Endometrium (tissue), 2 donors: ENCODE measurements at regions not wholly inside any gene's neighbourhood (a gene's known extent, or its start where the extent isn't known, plus 50 kb on each side); places are given as distances from the start of the nearest gene placed in this dataset.

Experiments used
- FAIRE-seq: peaks from 2 replicates; lab custom pipeline; 2012; peaks lifted over from hg19 to GRCh38; lab: Jason Lieb, UNC
- donor health status: control.
- donor health status: control.

DNA sequence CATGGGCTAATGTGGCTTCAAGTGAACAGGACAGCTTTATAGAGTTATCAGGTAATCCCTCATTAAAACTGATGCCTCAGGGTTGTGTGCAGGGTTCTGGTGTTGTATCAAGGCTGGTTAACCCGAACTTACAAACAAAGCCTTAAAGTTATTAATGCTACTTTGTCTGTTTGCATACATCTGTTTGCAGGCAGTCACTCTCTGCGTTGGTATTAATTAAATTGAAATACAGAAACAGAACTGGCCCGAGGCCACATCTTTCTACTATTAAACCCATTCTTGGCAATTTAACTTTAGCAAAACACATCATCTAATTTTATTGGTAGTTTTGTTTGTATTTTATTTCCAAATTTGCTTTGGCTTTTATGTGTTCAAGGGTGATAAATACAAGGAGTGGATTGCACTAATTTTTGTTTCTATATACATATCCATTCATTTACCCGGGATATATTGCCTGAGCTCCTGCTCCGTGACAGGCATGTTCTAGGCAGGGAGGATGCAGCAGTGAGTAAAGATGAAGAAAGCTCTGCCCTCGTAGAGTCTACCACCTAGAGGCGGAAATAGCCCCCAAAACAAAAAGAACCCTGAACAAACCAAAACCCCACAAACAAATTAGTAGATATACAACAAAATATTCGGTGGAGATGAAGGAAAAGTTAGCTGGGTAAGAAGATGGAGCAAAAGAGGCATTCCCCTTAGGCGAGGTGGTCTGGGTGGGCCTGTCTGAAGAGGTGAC, 164.2 kb downstream of the MACROH2A1 start:
- peak; percentile 66 for FAIRE-seq

DNA sequence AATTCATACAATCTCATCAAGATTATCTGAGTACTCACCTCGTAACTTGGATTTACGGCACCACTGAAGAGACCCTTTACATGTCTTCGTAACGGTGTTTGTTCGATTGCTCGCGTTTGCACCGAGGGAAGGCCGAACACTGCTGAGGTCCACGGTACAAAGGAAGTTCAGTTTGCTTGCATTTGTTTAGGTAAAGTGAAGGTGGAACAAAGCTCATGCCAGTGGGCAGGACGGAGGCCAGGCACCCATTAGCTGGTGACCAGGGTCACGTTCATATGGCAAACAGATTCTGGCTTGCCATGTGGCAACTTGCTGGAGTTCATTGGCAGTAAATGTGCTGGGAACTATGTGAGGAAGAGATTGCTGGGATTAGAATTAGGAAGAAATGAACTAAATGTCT, 164.8 kb downstream of the MACROH2A1 start:
- FAIRE-seq: no peak

DNA sequence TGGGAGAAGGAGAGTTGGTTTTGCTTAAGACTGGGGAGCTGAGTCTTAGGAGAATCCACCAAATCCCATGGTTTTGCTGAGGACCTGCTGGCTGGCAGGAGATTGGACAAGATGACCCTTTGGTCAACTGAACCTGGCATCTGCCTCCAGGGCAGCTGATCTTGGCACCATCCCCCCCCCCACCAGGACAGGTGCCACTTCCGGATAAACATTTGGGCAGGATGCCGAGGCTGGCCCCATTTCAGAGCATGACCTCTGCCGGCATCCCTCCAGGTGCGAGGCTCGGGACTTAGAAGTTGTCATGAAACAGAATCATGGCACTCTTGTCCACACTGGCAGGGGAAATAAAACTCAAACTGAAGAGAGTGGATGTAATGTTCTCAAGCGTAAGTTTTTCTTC, 165.6 kb downstream of the MACROH2A1 start:
- FAIRE-seq: no peak

DNA sequence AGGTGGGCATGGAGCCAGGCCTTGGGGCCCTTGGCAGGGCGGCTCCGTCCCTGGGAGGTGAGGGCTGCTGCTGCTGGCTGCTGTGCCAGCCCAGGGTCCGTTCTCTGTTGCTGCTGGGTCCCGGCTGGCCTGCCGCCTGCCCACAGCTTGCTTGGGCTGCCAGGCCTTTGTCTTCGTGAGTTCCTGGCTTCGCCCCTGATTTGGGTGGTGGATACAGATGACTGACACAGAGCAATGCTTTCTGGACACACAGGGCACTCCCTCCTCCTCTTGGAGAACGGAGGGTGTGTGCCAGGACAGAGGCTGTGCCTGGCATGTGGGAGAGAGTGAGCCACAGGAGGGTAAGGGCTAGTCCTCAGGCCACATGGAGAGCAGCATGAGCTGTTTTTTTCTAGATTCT, 166.1 kb downstream of the MACROH2A1 start:
- no peak for FAIRE-seq

DNA sequence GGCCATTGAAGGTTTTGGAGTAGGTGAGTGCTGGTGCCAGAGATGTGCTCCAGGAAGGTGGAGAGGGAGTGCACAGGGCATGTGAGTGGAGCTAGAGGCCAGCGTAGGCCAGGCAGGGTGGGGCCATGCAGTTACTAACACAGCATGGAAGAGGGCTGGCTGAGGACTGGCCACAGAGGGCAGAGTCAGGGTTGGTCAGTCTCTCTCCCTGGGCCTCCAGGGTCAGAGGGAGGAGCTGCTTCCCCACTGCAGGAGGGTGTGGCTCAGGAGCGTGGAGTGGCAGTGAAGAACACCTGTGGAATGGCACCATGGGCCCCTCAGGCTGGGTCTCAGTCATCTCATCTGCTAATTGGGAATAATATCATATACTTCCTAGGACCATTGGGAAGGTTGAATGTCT, 167.7 kb downstream of the MACROH2A1 start:
- no peak for FAIRE-seq

DNA sequence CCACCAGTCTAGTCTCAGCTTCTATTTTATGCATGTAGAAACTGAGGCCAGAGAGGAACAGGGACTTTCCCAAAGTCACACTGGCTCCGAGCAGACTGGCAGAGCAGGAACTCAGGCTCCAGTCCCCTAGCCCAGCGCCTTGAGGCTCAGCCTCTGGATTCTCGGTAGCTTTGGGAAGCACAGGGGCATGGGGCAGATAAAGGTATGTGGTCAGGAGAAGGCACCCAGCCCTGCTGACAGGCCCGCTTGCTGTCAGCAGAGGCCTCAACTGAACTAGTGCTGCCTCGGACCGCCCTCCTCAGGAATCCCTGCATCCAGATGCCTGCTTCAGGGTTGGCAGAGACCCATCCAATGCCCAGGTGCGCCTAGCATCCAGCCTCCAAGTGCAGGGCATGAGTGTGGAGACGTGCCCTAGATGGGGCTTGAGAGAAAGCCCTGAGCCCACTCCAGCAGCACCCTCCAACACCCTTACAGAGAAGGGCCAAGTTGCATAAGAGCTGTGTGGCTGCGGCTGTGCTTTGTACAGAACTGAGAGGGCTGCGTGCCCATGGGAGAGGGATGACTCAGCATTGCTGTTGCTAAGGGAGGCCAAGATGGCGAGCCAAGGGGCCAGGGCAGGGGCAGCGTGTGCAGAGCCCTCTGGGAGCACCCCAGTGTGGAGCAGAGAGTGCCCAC, 168.6 kb downstream of the MACROH2A1 start:
- FAIRE-seq: no peak

DNA sequence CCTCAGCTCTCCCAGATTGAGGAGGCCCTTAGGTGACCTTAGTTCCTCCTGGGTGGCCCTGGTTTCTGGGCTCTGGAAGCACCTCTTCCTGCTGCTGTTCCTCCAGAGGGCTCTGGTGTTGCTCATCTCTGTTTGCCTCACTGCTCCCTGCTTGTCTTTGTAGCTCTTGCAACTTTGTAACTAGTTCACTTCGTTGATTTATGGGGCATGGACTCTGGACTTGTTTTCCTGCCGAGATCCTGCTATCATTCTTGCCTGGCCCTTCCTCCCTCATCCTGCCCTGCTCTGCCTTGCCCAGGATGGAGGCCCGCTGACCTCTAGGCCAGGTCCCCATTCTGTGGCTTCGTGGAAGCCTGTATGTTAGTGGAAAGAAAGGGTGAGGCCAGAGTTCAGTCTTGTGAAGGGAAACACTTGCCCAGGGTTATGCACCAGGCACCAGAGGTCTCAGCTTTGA, 169.3 kb downstream of the MACROH2A1 start:
- no peak for FAIRE-seq

DNA sequence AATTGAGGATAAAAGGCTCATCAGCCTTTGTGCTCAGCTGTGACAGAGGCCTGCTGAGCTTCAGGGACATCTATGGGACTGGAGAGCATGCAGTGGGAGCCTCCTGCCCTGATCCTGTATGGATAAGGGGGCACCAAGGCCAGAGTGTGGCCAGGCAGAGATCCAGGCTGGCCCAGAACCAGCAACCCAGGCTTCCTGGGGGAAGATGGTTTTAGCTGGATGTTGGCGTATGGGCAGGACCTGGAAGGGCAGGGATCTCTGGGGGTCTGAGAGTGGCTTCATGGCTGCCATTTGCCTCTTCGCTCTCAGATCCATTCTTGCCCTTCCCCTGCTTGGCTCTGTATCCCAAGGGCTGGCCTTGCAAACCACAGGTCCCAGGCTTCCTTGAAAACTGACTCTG, 169.9 kb downstream of the MACROH2A1 start:
- FAIRE-seq: no peak

DNA sequence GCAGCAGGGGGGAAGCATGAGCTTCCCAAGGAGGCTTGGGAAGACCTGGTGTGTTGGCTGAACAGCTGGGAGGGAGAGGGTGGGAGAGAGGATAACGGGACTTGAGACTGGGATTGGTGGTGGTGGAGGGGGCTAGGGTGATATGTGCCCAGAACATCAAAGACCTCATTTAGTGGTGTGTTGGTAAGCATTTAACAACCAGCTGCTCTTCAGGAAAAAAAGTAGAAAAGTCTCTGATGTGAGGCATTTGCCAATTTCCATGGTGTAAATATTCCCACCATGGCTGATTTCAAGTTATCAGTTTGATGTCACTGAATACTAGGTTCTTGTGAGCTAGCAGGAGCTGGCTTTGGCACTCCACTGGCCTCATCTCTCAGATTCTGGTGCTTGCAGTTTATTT, 170.8 kb downstream of the MACROH2A1 start:
- no peak for FAIRE-seq

DNA sequence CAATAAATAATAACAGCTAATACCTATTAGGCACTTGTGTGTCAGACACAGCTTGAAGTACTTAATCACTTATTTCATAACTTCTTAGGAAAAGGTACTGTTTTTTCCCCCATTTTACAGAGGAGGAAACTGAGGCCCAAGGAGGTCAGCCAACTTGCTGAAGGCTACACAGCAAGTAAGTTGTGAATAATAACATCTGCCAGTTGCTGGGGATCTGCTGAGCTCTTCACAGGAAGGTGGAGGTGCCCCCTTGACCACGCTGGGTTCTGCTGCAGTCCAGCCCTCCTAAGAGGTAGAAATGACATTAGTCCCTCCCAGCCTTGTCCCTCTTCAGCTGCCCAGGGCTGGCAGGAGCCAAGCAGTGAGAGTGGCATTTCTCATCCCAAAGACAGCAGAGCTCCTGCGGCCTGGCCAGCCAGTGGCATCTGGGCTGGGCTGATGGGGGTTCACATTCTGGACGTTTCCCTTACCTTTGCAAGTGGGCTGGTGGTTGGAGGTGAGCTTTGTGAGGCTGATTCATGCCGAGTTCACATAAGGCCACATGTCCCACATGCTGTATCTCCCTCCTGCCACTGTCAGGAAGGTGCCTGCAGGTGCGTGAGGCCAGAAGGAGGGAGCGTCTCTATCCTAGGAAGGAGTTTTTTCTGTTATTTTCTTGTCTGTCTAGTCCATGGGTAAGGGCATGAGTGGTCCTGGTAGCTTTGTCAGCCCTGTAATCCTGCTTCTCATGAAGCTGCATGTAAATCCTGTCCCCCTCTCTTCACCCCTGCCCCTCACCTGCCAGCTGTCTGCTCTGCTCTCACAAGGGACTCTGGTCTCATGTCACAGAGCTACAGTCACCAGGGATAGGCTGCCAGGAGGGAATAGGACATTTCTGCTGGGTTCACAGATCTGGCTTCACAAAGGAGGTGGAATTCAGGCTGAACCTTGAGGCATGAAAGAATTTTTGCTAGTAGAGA, 171.7 kb downstream of the MACROH2A1 start:
- FAIRE-seq: no peak

DNA sequence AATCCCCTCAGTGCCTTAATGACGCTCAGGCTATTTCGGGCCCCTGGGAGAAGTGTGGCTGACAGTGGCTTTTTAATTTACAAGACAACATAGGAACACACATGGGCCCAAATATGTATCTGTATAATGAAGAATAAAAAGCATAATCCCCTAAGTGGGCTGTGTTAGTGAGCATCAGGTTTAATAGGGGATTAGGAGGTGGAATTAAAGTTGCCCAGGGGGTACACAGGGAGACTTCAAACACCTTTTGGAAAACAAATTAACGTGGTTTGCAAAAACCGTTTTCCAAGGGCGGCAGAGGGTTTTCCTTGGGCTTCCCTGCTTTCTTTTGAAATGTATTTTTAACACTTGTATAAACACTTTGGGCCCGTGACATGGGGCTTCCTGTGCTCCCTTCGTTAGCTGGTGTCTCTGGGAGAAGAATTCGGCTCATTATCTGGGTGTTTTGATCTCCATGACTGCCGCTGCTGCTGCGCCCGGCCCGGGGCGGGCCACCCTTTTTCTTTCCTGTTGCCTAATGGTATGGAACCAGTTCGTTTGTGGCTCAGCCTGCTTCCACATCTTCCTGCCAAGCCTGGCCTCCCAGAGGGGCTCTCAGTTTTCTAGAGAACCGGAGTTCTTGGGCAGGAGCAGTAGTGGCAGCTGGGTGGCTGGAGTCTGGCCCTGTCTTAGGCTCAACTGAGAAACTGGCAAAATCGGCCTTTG, 173.0 kb downstream of the MACROH2A1 start:
- no peak for FAIRE-seq

DNA sequence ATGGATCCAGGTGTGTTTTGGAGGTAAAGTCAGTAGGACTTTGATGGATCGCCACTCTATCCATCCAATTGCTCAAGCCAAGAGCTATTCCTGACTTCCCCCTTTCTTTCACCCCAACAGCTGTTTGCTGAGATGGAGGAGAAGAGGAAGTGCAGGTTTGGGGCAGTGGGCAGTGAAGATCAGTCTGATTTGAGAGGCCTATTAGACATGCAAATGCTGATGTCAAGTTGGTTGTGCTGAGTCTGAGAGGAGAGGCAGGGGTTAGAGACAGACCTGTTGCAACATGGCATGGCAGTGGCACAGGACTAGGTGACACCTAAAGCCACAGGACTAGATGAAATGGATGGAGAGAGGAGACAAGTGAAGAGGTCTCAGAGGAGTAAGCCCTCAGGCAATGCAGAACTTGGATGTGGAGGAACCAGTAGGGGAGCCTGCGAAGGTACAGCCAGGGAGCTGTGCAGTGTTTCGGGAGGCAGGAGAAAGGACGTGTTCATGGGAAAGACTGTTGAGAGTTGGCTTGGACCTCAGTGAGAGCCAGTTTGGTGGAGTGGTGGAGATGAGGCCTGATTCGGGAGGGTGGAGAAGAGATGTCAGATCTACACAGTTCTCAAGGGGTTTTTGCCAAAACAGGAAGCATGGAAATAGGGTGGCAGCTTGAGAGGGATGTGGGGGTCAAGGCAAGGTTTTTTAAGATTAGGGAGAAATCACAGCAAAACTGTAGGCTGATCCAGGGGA, 175.0 kb downstream of the MACROH2A1 start:
- no peak for FAIRE-seq

DNA sequence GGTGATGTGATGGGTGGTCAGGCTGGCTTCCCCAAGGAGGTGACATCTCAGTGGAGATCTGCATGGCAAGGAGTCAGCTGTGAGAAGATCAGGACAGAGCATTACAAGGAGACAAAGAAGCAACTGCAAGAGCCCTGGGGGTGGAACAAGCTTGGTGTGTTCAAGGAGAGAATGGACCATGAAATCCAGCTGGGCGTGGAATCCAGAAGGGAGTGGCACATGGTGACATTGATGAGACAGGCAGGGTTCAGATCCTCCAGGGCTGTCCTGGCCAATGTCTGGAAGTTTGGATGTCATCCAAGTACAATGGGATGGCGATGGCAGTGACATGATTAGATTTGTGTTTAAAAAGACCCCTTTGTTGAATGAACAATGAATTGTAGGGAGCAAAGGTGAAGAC, 175.6 kb downstream of the MACROH2A1 start:
- no peak for FAIRE-seq

DNA sequence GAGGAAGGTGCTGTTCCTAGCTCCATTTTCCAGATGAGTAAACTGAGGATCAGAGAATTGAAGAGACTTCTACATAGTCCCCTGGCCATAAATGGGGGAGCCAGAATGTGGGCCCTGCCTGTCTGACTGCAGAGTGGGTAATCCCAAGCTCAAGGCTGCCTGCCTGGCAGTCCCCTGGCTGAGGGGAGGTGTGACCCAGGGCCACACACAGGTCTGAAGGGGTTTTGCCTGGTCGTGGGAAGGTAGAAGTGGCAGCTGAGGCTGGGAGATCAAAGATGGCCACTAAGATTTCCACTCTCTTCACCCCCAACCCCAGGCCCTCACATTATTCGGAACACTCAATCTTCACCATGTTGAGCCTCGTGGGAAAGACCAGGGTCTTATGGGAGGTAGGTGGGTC, 176.3 kb downstream of the MACROH2A1 start:
- FAIRE-seq: no peak

DNA sequence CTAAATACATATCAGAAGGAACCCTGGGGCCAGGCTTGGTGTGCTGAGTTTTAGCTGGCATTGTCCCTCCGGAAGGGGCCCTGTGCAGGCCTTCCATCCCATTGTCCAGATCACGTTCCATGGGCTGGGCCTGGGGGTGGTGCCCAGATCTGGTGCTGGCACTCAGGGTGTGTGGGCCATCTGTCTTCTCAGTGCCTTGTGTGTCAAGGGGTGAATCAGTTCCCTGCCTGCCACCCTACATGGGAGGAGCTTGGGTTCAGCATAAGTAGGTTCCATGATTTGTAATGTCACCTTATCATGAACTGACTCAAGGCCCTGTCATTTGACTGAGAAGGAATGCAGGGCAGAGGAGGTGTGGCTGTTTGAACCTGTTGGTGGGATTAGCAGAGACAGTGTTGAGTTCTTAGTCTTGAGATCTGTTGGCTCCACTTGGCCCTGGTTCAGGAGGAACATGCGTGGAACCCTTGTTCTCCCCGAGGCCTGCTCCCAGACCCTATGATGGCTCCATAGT, 176.8 kb downstream of the MACROH2A1 start:
- FAIRE-seq: no peak

DNA sequence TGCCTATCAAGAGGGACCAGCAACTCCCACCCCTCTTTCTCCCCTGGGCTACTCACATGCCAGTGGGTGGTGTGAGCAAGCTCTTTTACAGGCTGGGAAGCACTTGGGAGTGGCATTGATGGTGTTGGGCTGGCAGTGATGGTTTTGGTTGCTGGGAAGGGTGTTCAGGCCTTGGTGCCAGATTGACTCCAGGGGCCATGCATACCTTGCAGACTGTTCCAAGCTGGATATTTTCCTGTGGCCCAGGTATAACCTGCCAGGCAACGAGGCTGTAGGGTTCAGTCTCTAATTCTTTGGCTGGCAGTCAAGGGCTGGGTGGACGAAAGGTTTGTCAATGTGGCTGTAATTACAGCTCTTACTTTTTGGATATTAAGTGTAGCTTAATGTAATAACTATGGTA, 177.3 kb downstream of the MACROH2A1 start:
- no peak for FAIRE-seq

DNA sequence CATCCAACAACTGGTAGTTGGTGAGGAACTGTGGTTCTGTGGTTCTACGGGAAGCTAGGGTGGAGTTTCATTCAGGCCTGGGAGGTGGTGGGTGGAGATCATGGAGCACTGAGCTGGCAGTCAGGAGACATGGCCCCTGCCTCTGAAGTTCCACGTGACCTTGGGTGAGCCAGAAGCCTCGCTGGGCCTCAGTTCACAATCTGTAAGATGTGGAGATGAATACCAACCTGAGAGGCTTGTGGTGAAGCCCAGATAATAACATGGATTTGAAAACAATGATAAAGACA, 177.9 kb downstream of the MACROH2A1 start:
- no peak for FAIRE-seq

DNA sequence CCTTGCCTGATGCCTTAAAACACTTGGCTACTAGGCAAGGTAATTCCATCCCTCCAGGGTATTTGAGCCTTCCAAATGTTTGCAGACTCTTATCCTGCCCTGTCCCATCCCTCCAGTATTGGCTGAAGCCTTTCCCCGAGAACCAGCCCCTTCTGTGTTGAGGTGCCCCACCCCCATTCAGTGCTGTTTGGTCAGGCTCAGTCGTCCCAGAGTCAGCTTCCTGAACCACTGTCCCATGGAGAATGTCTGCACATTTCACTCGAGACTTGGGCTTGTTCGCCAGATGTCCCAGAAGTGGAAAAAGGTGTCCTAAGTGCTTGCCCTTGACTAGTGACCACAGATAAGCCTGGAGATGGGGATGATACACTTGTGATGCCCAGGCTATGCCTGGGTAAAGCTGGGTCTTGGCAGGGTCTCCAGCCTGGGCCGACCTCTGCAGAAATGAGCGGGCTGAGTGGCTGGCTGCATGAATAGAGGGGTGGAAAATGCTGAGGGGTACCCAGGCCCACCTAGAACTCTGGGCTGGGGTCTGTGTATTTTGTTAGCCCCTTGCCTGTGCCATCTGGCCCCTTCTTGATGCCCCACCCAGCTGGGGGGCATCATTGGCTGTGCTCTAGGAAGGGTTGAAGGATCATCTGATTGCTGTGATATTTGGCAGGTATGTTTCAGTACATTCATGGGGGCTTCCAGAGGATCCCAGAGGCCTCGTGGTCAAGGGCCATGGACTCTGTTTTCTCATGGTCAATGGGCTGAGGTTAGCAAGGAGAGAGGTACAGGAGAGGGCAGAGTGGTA, 178.4 kb downstream of the MACROH2A1 start:
- no peak for FAIRE-seq

DNA sequence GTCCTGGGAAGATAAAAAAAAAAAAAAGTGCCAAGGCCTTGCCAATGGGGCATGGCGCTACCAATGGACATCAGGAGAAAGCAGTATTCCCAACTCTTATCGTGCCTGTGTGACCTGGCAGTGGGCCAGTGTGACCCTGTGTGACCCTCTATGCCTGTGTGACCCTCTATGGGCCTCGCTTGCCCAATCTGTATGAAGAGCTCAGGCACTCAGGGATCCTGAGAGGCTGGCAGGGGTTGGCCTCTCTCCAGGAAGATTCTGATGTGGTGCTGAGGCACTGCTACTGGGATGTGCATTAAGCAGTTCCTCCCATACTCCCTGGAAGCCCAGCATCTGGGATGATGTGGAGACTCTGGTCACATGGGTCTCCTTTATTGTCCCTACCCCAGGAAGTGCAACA, 179.2 kb downstream of the MACROH2A1 start:
- no peak for FAIRE-seq

DNA sequence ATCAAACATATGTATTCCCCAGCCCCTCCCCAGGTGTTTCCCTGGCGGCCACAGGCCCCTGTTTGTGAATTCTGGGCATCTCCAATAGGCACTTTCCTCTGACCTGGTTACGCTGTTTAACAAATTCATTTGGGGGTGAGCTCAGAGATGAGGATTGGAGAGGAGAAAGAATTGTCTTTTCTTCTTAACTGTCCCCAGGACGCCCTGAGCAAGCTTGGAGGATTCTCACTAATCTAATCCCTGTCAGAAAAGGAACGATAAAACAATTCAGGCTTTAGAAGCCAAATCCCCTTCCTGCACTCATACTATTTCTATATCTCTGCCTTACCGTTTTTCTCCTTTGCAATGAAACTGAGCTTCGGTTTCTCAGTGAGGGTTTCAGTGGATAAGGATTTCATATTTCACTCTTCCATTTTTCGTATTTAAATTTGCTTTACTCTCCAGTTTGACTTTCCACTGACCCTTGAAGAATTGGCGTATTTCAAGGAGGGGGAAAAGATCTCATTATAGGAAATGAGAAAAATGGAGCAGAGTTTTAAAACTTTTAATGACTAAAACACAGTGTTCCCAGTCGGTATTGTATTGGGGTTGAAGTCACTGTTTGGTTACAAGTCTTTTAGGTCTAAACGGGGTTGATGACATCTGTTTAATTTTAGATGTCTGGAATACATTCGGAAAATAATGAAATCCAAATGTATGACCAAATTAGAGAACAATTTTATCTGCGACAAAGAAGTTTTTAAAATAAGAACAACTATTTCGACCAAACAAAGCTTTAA, 180.1 kb downstream of the MACROH2A1 start:
- FAIRE-seq: peak; percentile 60
